A673 (cell line): ENCODE measurements at regions not wholly inside any gene's neighbourhood (a gene's known extent, or its start where the extent isn't known, plus 50 kb on each side); places are given as distances from the start of the nearest gene placed in this dataset.

Experiments
- BruUV-seq: library from RNA; stranded (reverse); fragments of 400-500 nt; replicated peaks from 2 replicates; lab custom pipeline; 2021; lab: Mats Ljungman, UMichigan
- CTCF ChIA-PET: fragments of 300-600 bp; sonication (Branson Sonifier 250); formaldehyde crosslinking; loops from one replicate; lab custom pipeline; 2022; ENCODE audit warnings: antibody characterized with exemption; lab: Charles Lee
- POLR2A ChIA-PET: fragments of 300-600 bp; sonication (Branson Sonifier 250); formaldehyde crosslinking; loops from one replicate; lab custom pipeline; 2022; ENCODE audit warnings: antibody characterized with exemption; ENCODE audit not compliant: low non-redundant PET; lab: Charles Lee
- DNase-seq: peaks from one replicate; pipeline ENCODE4 v3.0.0-alpha.2; 2015; ENCODE audit warnings: low spot score
- H3K27ac ChIP-seq: fragments of 200-600 bp; sonication (generic); 2 replicates; pipeline ENCODE4 v1.5.1; 2016; ENCODE audit warnings: mixed run types, low read depth, mild to moderate bottlenecking, mixed read lengths, antibody characterized with exemption, low read length; ENCODE audit not compliant: poor library complexity, severe bottlenecking
- H3K27me3 ChIP-seq: fragments of 200-600 bp; sonication (generic); replicated peaks from 2 replicates; pipeline ENCODE4 v1.6.1; 2017; ENCODE audit warnings: mixed run types, low read depth, mild to moderate bottlenecking, mixed read lengths, antibody characterized with exemption, low read length; ENCODE audit not compliant: insufficient read depth, poor library complexity
- H3K36me3 ChIP-seq: fragments of 200-600 bp; sonication (generic); 2 replicates; pipeline ENCODE4 v1.6.1; 2016; ENCODE audit warnings: mixed run types, mild to moderate bottlenecking, mixed read lengths, antibody characterized with exemption, low read length; ENCODE audit not compliant: insufficient read depth, poor library complexity, severe bottlenecking
- H3K4me1 ChIP-seq: fragments of 200-600 bp; sonication (generic); 2 replicates; pipeline ENCODE4 v1.6.1; 2017; ENCODE audit warnings: mixed run types, mild to moderate bottlenecking, mixed read lengths, antibody characterized with exemption, low read length; ENCODE audit not compliant: insufficient read depth, poor library complexity, severe bottlenecking
- H3K4me3 ChIP-seq: fragments of 200-600 bp; sonication (generic); 2 replicates; pipeline ENCODE4 v1.5.1; 2016; ENCODE audit warnings: low read depth, mixed run types, mild to moderate bottlenecking, mixed read lengths, low read length; ENCODE audit not compliant: poor library complexity, severe bottlenecking
- H3K9me3 ChIP-seq: fragments of 200-600 bp; sonication (generic); 2 replicates; pipeline ENCODE4 v1.6.1; 2016; ENCODE audit warnings: mixed run types, low read depth, mild to moderate bottlenecking, mixed read lengths, antibody characterized with exemption, low read length; ENCODE audit not compliant: poor library complexity, severe bottlenecking
- EZH2 ChIP-seq: fragments of 200-600 bp; sonication (generic); IDR thresholded peaks from 2 replicates; pipeline ENCODE4 v1.6.1; 2017; ENCODE audit warnings: borderline replicate concordance, low read depth, mild to moderate bottlenecking, mixed read lengths, antibody characterized with exemption, low read length; ENCODE audit not compliant: poor library complexity, severe bottlenecking
- intact Hi-C: fragments of 100-400 bp; cut with micrococcal nuclease; formaldehyde crosslinking; loops from one replicate; pipeline ENCODE4 v1.10.0; 2022; ENCODE audit not compliant: unreplicated experiment
- TF ChIP-seq, protein P1 (sequence below): fragments of 300-800, 200-600 bp; sonication (generic); conservative IDR thresholded peaks from 2 replicates; pipeline ENCODE4 v1.5.1; 2017; ENCODE audit warnings: low read depth, mild to moderate bottlenecking, antibody characterized with exemption, low read length, moderate library complexity, mixed read lengths

DNA sequence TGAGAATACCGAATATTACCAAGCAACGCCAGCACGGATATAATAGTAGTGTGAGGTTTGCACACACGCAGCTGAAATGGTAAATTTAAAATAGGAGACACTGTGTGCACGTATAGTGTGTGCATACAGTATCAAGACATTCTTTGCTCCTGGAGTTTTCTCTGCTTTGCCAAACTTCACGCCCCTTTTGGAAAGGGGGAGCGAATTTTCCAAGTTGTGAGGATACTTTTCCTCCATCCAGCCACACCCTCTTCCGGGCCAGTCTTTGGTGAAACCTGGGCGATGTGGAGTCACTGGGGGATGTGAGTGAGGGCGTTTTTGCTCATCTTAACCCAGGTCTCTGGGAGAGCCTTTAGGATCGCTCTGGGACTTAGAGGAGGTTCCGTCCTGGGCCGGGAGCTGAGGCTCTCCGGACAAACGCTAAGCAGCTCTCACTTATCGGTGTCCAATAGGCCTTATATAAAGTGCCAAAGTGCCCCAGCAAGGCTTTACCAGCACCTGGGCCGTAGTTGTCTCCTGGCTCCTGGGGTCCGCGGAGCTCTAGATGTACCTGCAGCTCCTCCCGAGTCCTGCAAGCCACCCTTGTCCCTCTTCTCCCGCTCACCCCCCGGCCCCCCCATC lies 160.0 kb upstream of the MKI67 start:
- H3K36me3 ChIP-seq = no peaks in the 10 kb centered on the region
- DNase-seq = no peak
- peaks cover 70% of the 10 kb centered on the region for H3K27me3 ChIP-seq
- no peak overlapping the region for H3K27ac ChIP-seq
- no peaks in the 10 kb centered on the region for H3K4me1 ChIP-seq
- ChIA-PET CTCF (no interaction called here), POLR2A (no interaction called here)
- no peak overlapping the region for H3K4me3 ChIP-seq
- peaks cover 7% of the 10 kb centered on the region for H3K9me3 ChIP-seq
- intact Hi-C loops = no loop called here
- no TSS peak for BruUV-seq
- TF ChIP-seq, protein P1, sequence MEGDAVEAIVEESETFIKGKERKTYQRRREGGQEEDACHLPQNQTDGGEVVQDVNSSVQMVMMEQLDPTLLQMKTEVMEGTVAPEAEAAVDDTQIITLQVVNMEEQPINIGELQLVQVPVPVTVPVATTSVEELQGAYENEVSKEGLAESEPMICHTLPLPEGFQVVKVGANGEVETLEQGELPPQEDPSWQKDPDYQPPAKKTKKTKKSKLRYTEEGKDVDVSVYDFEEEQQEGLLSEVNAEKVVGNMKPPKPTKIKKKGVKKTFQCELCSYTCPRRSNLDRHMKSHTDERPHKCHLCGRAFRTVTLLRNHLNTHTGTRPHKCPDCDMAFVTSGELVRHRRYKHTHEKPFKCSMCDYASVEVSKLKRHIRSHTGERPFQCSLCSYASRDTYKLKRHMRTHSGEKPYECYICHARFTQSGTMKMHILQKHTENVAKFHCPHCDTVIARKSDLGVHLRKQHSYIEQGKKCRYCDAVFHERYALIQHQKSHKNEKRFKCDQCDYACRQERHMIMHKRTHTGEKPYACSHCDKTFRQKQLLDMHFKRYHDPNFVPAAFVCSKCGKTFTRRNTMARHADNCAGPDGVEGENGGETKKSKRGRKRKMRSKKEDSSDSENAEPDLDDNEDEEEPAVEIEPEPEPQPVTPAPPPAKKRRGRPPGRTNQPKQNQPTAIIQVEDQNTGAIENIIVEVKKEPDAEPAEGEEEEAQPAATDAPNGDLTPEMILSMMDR = no peak
- TF ChIP-seq EZH2 = peak; percentile 0

DNA sequence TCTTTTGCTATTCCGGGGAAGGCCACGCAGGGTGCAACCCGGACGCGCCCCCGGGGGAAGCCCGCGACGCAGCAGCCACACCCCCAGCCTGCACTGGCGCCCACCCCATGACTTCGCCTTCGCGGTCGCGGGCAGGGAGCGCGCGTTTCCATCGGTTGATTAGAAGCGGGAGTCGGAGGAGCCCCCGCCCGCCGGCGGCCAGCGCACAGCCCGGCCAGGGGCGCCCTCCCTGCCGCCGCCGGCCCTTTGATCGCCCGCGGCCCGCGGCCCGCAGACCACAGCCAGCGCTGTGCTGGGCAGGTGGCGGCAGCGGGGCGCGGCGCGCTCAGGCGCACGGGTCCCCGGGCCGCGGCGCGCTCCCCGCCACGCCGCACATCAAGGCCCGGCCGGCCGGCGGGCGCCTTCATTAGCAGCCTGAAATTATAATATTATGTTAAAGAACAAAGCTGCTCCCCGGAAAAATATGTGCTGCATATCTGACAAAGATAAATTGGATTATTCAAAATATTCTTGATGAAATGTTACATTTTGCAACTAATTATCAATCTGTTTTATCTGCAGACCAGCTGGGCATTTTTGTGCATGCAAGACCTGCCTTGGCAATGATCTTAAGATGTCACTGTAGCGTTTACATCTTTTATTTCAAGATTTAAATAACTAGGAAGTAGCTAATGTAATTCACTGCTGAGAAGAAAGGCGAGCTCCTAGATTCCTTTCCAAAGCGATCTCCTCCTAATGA lies 160.7 kb upstream of the MKI67 start:
- DNase-seq = no peak
- BruUV-seq = no TSS peak
- intact Hi-C loops = no loop called here
- no peak overlapping the region for H3K4me3 ChIP-seq
- CTCF ChIA-PET = no interaction called here
- H3K27me3 ChIP-seq = peaks cover 70% of the 10 kb centered on the region
- H3K27ac ChIP-seq = no peak overlapping the region
- TF ChIP-seq EZH2 = peak; percentile 80
- TF ChIP-seq, protein P1 = no peak
- peaks cover 7% of the 10 kb centered on the region for H3K9me3 ChIP-seq
- POLR2A ChIA-PET = no interaction called here
- H3K4me1 ChIP-seq = no peaks in the 10 kb centered on the region
- no peaks in the 10 kb centered on the region for H3K36me3 ChIP-seq

DNA sequence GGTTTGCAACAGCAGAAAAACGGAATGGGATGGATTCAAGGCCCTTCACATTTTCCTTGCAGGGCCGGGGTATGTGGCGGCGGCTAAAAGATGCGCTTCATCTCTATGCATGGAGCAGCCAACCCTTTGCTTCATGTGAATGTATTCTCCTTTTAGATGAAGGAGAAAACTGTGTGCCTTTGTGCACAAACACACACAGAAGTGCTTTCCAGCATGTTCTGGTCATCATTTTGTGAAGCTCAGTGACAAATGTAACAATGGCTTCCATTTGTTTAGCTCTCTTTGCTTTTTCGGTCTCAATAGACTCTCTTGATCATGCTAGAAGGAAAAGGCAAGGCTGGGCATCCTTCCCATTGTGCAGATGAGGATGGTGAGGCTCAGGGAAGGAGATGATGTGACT lies 161.7 kb upstream of the MKI67 start:
- H3K27me3 ChIP-seq = peaks cover 70% of the 10 kb centered on the region
- no peak overlapping the region for H3K4me3 ChIP-seq
- TF ChIP-seq, protein P1 = no peak
- no peak for TF ChIP-seq EZH2
- ChIA-PET POLR2A (no interaction called here), CTCF (no interaction called here)
- H3K27ac ChIP-seq = no peak overlapping the region
- no TSS peak for BruUV-seq
- peaks cover 7% of the 10 kb centered on the region for H3K9me3 ChIP-seq
- intact Hi-C loops = no loop called here
- DNase-seq = no peak
- no peaks in the 10 kb centered on the region for H3K4me1 ChIP-seq
- no peaks in the 10 kb centered on the region for H3K36me3 ChIP-seq
